Adipose tissue (tissue), 3 donors: ENCODE measurements at regions not wholly inside any gene's neighbourhood (a gene's known extent, or its start where the extent isn't known, plus 50 kb on each side); places are given as distances from the start of the nearest gene placed in this dataset.
"Not testable (repeated sequence)": the region's sequence is repeated elsewhere in the genome, so short reads cannot be mapped to it uniquely, and the experiment has no call there.

Source experiments
- H3K27ac ChIP-seq: one replicate; pipeline ENCODE4 v1.5.1; 2013; ENCODE audit warnings: low read depth, low read length
- WGBS, 3 donors: extraction: QIAGEN DNeasy Blood & Tissue Kit; methylation state at CpG; one replicate each; pipeline ENCODE4 v1.1.7; 2013; 5-methylcytosine and 5-hydroxymethylcytosine counted together
- donor health status: healthy with polysubstance abuse.
- donor health status: Bipolar disorder and iron deficiency.
- donor health status: healthy.

GRCh38 chr4:81690871-81691270, 219.2 kb upstream of the RASGEF1B start:
- 56 to 77% (median 76%) methylated on average over 2 of the region's 2 CpGs for WGBS, 3 donors
- H3K27ac ChIP-seq: no peak overlapping the region

- 58 to 64% (median 60%) methylated on average over 4 of the region's 4 CpGs for WGBS, 3 donors
- H3K27ac ChIP-seq: no peak overlapping the region
Measured at GRCh38 chr4:81688085-81688484, 216.4 kb upstream of the RASGEF1B start.

- 88 to 100% (median 95%) methylated on average over 1 of the region's 1 CpG for WGBS, 3 donors
Measured at GRCh38 chr4:81687471-81687870, 215.8 kb upstream of the RASGEF1B start.

GRCh38 chr4:81685104-81685503, 213.4 kb upstream of the RASGEF1B start:
- 75 to 88% (median 87%) methylated on average over 2 of the region's 2 CpGs for WGBS, 3 donors
- H3K27ac ChIP-seq: no peak overlapping the region

More at GRCh38 chr4:81687471-81687870, 215.8 kb upstream of the RASGEF1B start:
- H3K27ac ChIP-seq: no peak overlapping the region

- H3K27ac ChIP-seq: no peak overlapping the region
- 82 to 89% (median 86%) methylated on average over 4 of the region's 4 CpGs for WGBS, 3 donors
Measured at GRCh38 chr4:81684352-81684751, 212.6 kb upstream of the RASGEF1B start.

- 72 to 95% (median 94%) methylated on average over 6 of the region's 6 CpGs for WGBS, 3 donors
- no peak overlapping the region for H3K27ac ChIP-seq
Measured at GRCh38 chr4:81682492-81682891, 210.8 kb upstream of the RASGEF1B start.

GRCh38 chr4:81679315-81679714, 207.6 kb upstream of the RASGEF1B start:
- 65 to 82% (median 79%) methylated on average over 3 of the region's 3 CpGs for WGBS, 3 donors
- H3K27ac ChIP-seq: no peak overlapping the region

- WGBS, 3 donors: 75 to 91% (median 79%) methylated on average over 3 of the region's 3 CpGs
- no peak overlapping the region for H3K27ac ChIP-seq
Measured at GRCh38 chr4:81678801-81679200, 207.1 kb upstream of the RASGEF1B start.

- H3K27ac ChIP-seq: no peak overlapping the region
- 58 to 65% (median 58%) methylated on average over 5 of the region's 5 CpGs for WGBS, 3 donors
Measured at GRCh38 chr4:81676537-81676936, 204.8 kb upstream of the RASGEF1B start.

- WGBS, 3 donors: 57 to 60% (median 58%) methylated on average over 7 of the region's 7 CpGs
- H3K27ac ChIP-seq: no peak overlapping the region
Measured at GRCh38 chr4:81675791-81676393, 204.2 kb upstream of the RASGEF1B start.

- 63 to 87% (median 71%) methylated on average over 4 of the region's 4 CpGs for WGBS, 3 donors
- H3K27ac ChIP-seq: no peak overlapping the region
Measured at GRCh38 chr4:81673961-81674360, 202.3 kb upstream of the RASGEF1B start.

- 62 to 75% (median 74%) methylated on average over 7 of the region's 7 CpGs for WGBS, 3 donors
- H3K27ac ChIP-seq: not testable (repeated sequence)
Measured at GRCh38 chr4:81668328-81668727, 196.6 kb upstream of the RASGEF1B start.

GRCh38 chr4:81667539-81667938, 195.8 kb upstream of the RASGEF1B start:
- WGBS, 3 donors: 58 to 74% (median 63%) methylated on average over 2 of the region's 2 CpGs
- no peak overlapping the region for H3K27ac ChIP-seq

GRCh38 chr4:81666491-81666890, 194.8 kb upstream of the RASGEF1B start:
- H3K27ac ChIP-seq: no peak overlapping the region

- 80 to 97% (median 94%) methylated on average over 1 of the region's 1 CpG for whole genome bisulfite sequencing, 3 donors
- H3K27ac ChIP-seq: no peak overlapping the region
Measured at GRCh38 chr4:81665649-81666048, 193.9 kb upstream of the RASGEF1B start.

- H3K27ac ChIP-seq: no peak overlapping the region
Measured at GRCh38 chr4:81665045-81665444, 193.3 kb upstream of the RASGEF1B start.

- 51 to 62% (median 58%) methylated on average over 4 of the region's 4 CpGs for WGBS, 3 donors
Measured at GRCh38 chr4:81664079-81664478, 192.4 kb upstream of the RASGEF1B start.

GRCh38 chr4:81663368-81663767, 191.7 kb upstream of the RASGEF1B start:
- 62 to 79% (median 72%) methylated on average over 2 of the region's 2 CpGs for WGBS, 3 donors
- no peak overlapping the region for H3K27ac ChIP-seq

More at GRCh38 chr4:81664079-81664478, 192.4 kb upstream of the RASGEF1B start:
- H3K27ac ChIP-seq: no peak overlapping the region

GRCh38 chr4:81659051-81659450, 187.3 kb upstream of the RASGEF1B start:
- H3K27ac ChIP-seq: no peak overlapping the region

GRCh38 chr4:81652069-81652478, 180.4 kb upstream of the RASGEF1B start:
- WGBS, 3 donors: 64 to 79% (median 79%) methylated on average over 2 of the region's 2 CpGs
- H3K27ac ChIP-seq: no peak overlapping the region
